GM12872 (cell line): ENCODE measurements at regions not wholly inside any gene's neighbourhood (a gene's known extent, or its start where the extent isn't known, plus 50 kb on each side); places are given as distances from the start of the nearest gene placed in this dataset.

Source experiments
- CTCF ChIP-seq: IDR thresholded peaks from 3 replicates; pipeline ENCODE4 v1.5.1; 2011; ENCODE audit warnings: low read depth, mild to moderate bottlenecking, low read length, moderate library complexity; ENCODE audit not compliant: insufficient read depth

- no peak for TF ChIP-seq CTCF
Observed at GRCh38 chr3:95899494-95899893, 914.9 kb upstream of the EPHA6 start.

GRCh38 chr3:95899911-95900310, 914.5 kb upstream of the EPHA6 start:
- TF ChIP-seq CTCF: no peak

GRCh38 chr3:95901948-95902347, 912.4 kb upstream of the EPHA6 start:
- no peak for TF ChIP-seq CTCF

- no peak for TF ChIP-seq CTCF
Observed at GRCh38 chr3:95905182-95905581, 909.2 kb upstream of the EPHA6 start.

GRCh38 chr3:95911767-95912166, 902.6 kb upstream of the EPHA6 start:
- TF ChIP-seq CTCF: no peak

- TF ChIP-seq CTCF: no peak
Observed at GRCh38 chr3:95923496-95924210, 890.7 kb upstream of the EPHA6 start.

GRCh38 chr3:95926904-95927501, 887.4 kb upstream of the EPHA6 start:
- no peak for TF ChIP-seq CTCF

GRCh38 chr3:95934181-95934580, 880.2 kb upstream of the EPHA6 start:
- no peak for TF ChIP-seq CTCF
